ENCODE measurements at regions not wholly inside any gene's neighbourhood (a gene's known extent, or its start where the extent isn't known, plus 50 kb on each side); places are given as distances from the start of the nearest gene placed in this dataset.

- TF ChIP-seq, protein P1, sequence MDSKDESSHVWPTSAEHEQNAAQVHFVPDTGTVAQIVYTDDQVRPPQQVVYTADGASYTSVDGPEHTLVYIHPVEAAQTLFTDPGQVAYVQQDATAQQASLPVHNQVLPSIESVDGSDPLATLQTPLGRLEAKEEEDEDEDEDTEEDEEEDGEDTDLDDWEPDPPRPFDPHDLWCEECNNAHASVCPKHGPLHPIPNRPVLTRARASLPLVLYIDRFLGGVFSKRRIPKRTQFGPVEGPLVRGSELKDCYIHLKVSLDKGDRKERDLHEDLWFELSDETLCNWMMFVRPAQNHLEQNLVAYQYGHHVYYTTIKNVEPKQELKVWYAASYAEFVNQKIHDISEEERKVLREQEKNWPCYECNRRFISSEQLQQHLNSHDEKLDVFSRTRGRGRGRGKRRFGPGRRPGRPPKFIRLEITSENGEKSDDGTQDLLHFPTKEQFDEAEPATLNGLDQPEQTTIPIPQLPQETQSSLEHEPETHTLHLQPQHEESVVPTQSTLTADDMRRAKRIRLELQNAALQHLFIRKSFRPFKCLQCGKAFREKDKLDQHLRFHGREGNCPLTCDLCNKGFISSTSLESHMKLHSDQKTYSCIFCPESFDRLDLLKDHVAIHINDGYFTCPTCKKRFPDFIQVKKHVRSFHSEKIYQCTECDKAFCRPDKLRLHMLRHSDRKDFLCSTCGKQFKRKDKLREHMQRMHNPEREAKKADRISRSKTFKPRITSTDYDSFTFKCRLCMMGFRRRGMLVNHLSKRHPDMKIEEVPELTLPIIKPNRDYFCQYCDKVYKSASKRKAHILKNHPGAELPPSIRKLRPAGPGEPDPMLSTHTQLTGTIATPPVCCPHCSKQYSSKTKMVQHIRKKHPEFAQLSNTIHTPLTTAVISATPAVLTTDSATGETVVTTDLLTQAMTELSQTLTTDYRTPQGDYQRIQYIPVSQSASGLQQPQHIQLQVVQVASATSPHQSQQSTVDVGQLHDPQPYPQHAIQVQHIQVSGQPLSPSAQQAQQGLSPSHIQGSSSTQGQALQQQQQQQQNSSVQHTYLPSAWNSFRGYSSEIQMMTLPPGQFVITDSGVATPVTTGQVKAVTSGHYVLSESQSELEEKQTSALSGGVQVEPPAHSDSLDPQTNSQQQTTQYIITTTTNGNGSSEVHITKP (CRISPR knock-in tag; IDR thresholded peaks at IDR 0.05; ENCODE audit: low read depth): 0 out of 2 replicates have a peak, but pooled peaks have one; percentile 52
- TF ChIP-seq SRSF4 (IDR thresholded peaks at IDR 0.05; ENCODE audit: low read depth, low read length, poor library complexity, severe bottlenecking): no peak
- TF ChIP-seq, protein P2, sequence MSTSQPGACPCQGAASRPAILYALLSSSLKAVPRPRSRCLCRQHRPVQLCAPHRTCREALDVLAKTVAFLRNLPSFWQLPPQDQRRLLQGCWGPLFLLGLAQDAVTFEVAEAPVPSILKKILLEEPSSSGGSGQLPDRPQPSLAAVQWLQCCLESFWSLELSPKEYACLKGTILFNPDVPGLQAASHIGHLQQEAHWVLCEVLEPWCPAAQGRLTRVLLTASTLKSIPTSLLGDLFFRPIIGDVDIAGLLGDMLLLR (CRISPR knock-in tag; IDR thresholded peaks at IDR 0.05): no peak
- TF ChIP-seq, protein P3, sequence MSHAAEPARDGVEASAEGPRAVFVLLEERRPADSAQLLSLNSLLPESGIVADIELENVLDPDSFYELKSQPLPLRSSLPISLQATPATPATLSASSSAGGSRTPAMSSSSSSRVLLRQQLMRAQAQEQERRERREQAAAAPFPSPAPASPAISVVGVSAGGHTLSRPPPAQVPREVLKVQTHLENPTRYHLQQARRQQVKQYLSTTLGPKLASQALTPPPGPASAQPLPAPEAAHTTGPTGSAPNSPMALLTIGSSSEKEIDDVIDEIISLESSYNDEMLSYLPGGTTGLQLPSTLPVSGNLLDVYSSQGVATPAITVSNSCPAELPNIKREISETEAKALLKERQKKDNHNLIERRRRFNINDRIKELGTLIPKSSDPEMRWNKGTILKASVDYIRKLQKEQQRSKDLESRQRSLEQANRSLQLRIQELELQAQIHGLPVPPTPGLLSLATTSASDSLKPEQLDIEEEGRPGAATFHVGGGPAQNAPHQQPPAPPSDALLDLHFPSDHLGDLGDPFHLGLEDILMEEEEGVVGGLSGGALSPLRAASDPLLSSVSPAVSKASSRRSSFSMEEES (CRISPR knock-in tag; IDR thresholded peaks at IDR 0.05): peak; percentile 54; the same call in 1 of the 2 replicates
- no peak for TF ChIP-seq NFE2L2 (IDR thresholded peaks at IDR 0.05; ENCODE audit: low read length)
- no peak for TF ChIP-seq CBX2 (IDR thresholded peaks at IDR 0.05; ENCODE audit: low read depth, low read length)
- no peak for TF ChIP-seq CBX2 (CRISPR knock-in tag; IDR thresholded peaks at IDR 0.05; ENCODE audit: low read depth)
- peak; percentile 75 for TF ChIP-seq FOSL2 (CRISPR knock-in tag; IDR thresholded peaks at IDR 0.05)
- no peak for TF ChIP-seq CENPBD1 (CRISPR knock-in tag; IDR thresholded peaks at IDR 0.05; ENCODE audit: borderline replicate concordance, low read depth)
- TF ChIP-seq ZNF546 (CRISPR knock-in tag; conservative IDR thresholded peaks at IDR 0.05): no peak
- no peak for TF ChIP-seq TCF12 (IDR thresholded peaks at IDR 0.05)
- no peak for TF ChIP-seq TCF12 (CRISPR knock-in tag; IDR thresholded peaks at IDR 0.05)
- no peak for TF ChIP-seq CCAR2 (optimal IDR thresholded peaks at IDR 0.05; ENCODE audit: low read depth, low read length)
- TF ChIP-seq THAP8 (CRISPR knock-in tag; IDR thresholded peaks at IDR 0.05; ENCODE audit: borderline replicate concordance): no peak
- no peak for TF ChIP-seq FOSL1 (CRISPR knock-in tag; IDR thresholded peaks at IDR 0.05; ENCODE audit: borderline replicate concordance)
- no peak for TF ChIP-seq PBX2 (CRISPR knock-in tag; IDR thresholded peaks at IDR 0.05)
- no peak for TF ChIP-seq MYNN (CRISPR knock-in tag; IDR thresholded peaks at IDR 0.05; ENCODE audit: low read depth)
- TF ChIP-seq BATF2 (CRISPR knock-in tag; IDR thresholded peaks at IDR 0.05): no peak
- no peak for TF ChIP-seq GZF1 (CRISPR knock-in tag; IDR thresholded peaks at IDR 0.05)
- no peak for TF ChIP-seq ATAD3A (CRISPR knock-in tag; IDR thresholded peaks at IDR 0.05)
- TF ChIP-seq PPARG (CRISPR knock-in tag; conservative IDR thresholded peaks at IDR 0.05): peak; percentile 43; the same call in 1 of the 2 replicates
Measured at GRCh38 chr3:124654470-124654845, 75.8 kb upstream of the UMPS start (continued).

All from HepG2 (cell line).